GM12874 (cell line): ENCODE measurements at regions not wholly inside any gene's neighbourhood (a gene's known extent, or its start where the extent isn't known, plus 50 kb on each side); places are given as distances from the start of the nearest gene placed in this dataset.

Experiments
- CTCF ChIP-seq: IDR thresholded peaks from 2 replicates; pipeline ENCODE4 v1.5.1; 2011; ENCODE audit warnings: low read depth, mild to moderate bottlenecking, control low read depth, low read length, moderate library complexity; ENCODE audit not compliant: insufficient read depth

- no peak for TF ChIP-seq CTCF
Observed at GRCh38 chr12:92623386-92623785, 79.4 kb upstream of the PLEKHG7 start.

GRCh38 chr12:92621833-92622232, 81.0 kb upstream of the PLEKHG7 start:
- no peak for TF ChIP-seq CTCF

GRCh38 chr12:92621312-92621711, 81.5 kb upstream of the PLEKHG7 start:
- TF ChIP-seq CTCF: no peak

GRCh38 chr12:92619730-92620684, 82.8 kb upstream of the PLEKHG7 start:
- TF ChIP-seq CTCF: no peak

GRCh38 chr12:92619026-92619425, 83.8 kb upstream of the PLEKHG7 start:
- TF ChIP-seq CTCF: no peak

GRCh38 chr12:92615703-92616102, 87.1 kb upstream of the PLEKHG7 start:
- TF ChIP-seq CTCF: no peak

GRCh38 chr12:92615086-92615485, 87.7 kb upstream of the PLEKHG7 start:
- no peak for TF ChIP-seq CTCF
